ENCODE measurements at regions not wholly inside any gene's neighbourhood (a gene's known extent, or its start where the extent isn't known, plus 50 kb on each side); places are given as distances from the start of the nearest gene placed in this dataset.
"Not testable (repeated sequence)": the region's sequence is repeated elsewhere in the genome, so short reads cannot be mapped to it uniquely, and the experiment has no call there.

DNA sequence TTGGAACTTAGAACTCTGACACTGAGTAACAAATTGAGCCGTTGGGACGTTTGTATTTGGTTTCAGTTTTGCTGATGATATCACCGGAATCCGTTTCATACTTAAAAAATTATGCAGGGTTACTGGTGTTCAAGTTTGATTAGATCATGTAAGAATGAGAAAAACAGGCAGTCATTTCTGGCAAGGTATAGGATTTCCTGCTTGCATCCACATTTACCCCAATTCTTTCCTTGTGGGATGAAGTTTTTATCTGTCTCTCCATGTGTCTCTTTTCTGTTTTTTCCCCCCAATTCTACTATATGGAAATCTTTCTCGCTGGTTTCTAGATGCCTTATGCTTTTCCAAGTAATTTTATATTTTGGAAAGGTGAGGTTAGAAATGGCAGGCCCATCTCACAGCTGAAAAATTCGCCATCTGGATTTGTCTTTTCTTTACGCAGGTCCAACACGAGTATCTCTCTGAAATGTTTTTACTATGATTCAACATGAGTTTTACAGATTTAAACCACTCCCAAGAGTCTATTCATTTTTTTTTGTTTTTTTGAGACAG is 197.9 kb downstream of the SHOX start:
- Histone ChIP-seq H3K4me1 (ENCODE audit: control insufficient read depth, insufficient read depth, low read length) (no peaks in the 10 kb centered on the region), H3K27me3 (ENCODE audit: control insufficient read depth, insufficient read depth) (no peaks in the 10 kb centered on the region), H3K4me3 (ENCODE audit: low read length) (no peak overlapping the region), H3K27ac (ENCODE audit: low read length) (no peak overlapping the region), H3K9me3 (ENCODE audit: control insufficient read depth, low read length) (no peaks in the 10 kb centered on the region)
- ATAC-seq (no peak), DNase-seq (no peak)
- intact Hi-C loops (cut with DNase I) = no loop called here
- 69% methylated on average over 8 of the region's 8 CpGs for WGBS

DNA sequence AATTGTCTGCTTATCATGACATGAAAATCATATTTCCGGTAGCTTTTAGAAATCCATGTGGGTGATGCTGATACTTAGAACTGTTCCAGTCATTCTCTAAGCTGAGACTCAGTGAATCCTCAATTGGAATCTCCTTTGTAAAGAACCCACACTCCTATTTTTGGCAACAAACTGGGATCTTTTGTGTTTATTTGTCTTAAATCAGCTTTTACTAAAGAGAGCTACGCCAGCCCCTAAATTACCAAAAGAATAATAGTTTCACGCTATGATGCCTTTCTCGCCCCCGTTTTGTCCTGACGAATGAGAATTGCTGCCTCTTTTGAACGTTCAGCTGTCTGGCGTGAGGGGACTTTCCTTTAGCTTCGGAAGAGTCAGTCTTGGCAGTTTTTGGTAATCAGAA is 195.9 kb downstream of the SHOX start:
- WGBS = 50% methylated on average over 9 of the region's 9 CpGs
- ATAC-seq (no peak), DNase-seq (no peak)
- Histone ChIP-seq H3K4me1 (ENCODE audit: control insufficient read depth, insufficient read depth, low read length) (no peaks in the 10 kb centered on the region), H3K27ac (ENCODE audit: low read length) (no peak overlapping the region), H3K4me3 (ENCODE audit: low read length) (no peak overlapping the region), H3K27me3 (ENCODE audit: control insufficient read depth, insufficient read depth) (no peaks in the 10 kb centered on the region), H3K9me3 (ENCODE audit: control insufficient read depth, low read length) (no peaks in the 10 kb centered on the region)
- intact Hi-C loops (cut with DNase I) = no loop called here

DNA sequence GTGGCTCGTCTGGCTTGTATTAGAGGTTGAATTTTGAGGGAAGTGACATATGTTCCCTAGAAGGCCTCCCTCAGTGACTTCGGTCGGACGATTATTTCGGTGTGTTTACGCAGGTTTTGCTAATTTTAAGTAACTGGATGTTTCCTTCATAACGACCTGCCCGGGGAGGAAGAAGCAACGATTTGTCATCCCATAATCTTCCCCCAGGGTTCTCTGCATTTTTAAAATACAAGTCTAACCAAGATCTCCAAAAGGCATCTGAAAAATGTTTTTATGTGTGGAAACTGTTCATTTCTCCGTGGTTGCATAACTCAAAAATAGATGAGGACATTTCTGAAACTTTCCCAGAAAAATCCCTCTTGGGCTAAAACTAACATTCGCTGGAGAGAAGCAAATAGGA is 195.4 kb downstream of the SHOX start:
- Histone ChIP-seq H3K27ac (ENCODE audit: low read length) (no peak overlapping the region), H3K4me3 (ENCODE audit: low read length) (no peak overlapping the region), H3K4me1 (ENCODE audit: control insufficient read depth, insufficient read depth, low read length) (no peaks in the 10 kb centered on the region), H3K27me3 (ENCODE audit: control insufficient read depth, insufficient read depth) (no peaks in the 10 kb centered on the region), H3K9me3 (ENCODE audit: control insufficient read depth, low read length) (no peaks in the 10 kb centered on the region)
- WGBS = 72% methylated on average over 11 of the region's 11 CpGs
- DNase-seq (no peak), ATAC-seq (no peak)
- intact Hi-C loops (cut with DNase I) = no loop called here

DNA sequence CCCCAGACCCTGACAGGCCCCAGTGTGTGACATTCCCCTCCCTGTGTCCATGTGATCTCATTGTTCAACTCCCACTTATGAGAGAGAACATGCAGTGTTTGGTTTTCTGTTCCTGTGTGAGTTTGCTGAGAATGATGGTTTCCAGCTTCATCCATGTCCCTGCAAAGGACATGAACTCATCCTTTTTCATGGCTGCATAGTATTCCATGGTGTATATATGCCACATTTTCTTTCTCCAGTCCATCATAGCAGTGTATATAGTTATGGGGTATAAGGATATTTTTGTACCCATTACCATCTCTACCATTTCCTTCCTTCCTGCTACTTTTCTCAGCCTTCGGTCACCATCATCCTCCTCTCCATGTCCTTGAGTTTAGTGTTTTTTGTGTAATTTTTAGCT is 192.5 kb downstream of the SHOX start:
- DNase-seq; H3K9me3 ChIP-seq (ENCODE audit: control insufficient read depth, low read length); H3K27me3 ChIP-seq (ENCODE audit: control insufficient read depth, insufficient read depth); H3K27ac ChIP-seq (ENCODE audit: low read length); ATAC-seq; intact Hi-C loops (cut with DNase I); H3K4me3 ChIP-seq (ENCODE audit: low read length); H3K4me1 ChIP-seq (ENCODE audit: control insufficient read depth, insufficient read depth, low read length): not testable (repeated sequence)
- 95% methylated on average over 1 of the region's 1 CpG for WGBS

DNA sequence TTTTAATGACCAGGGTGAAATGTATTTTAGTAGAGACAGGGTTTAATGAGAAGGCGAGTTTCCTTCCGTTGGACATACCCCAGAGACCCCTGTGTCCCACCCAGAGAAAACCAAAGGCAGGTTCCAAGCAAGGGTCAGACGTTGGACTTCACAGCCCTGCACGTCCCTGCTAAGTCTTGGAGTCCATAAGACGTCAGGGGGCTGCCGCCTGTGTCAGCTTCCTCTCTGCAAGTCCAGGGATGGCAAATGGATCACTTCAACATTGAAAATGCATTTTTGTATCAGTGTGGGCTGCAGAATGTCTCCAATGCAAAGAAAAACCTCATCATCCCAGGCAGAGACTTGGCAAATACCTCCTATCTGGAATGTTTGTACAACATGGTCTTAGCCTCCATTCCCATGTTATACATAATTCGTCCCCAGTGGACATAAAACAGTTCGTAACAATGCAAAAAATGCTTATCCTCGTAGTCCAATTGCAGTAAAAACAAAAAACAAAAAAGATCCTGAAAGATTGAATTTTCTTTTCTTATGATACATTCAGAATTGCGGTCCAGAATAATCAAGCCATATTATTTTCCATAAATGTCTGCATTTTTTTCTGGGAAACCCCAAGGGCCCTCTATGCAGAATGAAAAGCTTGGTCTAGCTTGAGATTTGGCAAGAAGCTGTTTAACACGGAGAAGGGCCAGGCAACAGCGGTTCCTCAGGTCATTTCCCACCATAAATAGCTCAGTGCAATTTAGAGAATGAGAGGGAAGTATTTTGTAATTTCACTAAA is 190.9 kb downstream of the SHOX start:
- Histone ChIP-seq H3K27me3 (ENCODE audit: control insufficient read depth, insufficient read depth) (no peaks in the 10 kb centered on the region), H3K4me3 (ENCODE audit: low read length) (no peak overlapping the region), H3K4me1 (ENCODE audit: control insufficient read depth, insufficient read depth, low read length) (no peaks in the 10 kb centered on the region), H3K27ac (ENCODE audit: low read length) (no peak overlapping the region), H3K9me3 (ENCODE audit: control insufficient read depth, low read length) (no peaks in the 10 kb centered on the region)
- intact Hi-C loops (cut with DNase I) = no loop called here
- no peak for DNase-seq
- no peak for ATAC-seq
- 73% methylated on average over 12 of the region's 12 CpGs for WGBS

DNA sequence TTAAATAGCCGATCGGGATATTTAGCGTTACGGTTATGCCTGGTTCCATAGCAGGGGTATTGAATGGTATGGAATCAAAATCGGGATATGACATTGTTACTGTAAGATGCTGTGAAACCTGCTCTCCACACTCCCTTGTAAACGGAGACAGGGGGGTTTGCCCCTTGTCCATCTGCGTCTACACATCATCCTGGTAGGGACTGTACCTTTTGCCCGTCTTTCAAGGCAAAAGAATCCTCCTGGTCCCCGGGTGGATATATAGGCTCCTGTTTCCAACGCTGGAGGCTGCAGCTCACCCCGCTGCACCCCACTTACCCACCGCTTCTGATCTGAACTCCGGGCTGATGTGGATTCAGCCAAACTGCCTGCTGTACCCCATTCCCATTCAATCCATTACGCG is 189.1 kb downstream of the SHOX start:
- 90% methylated on average over 15 of the region's 15 CpGs for WGBS
- DNase-seq (no peak), ATAC-seq (no peak)
- H3K9me3 ChIP-seq (ENCODE audit: control insufficient read depth, low read length) = no peaks in the 10 kb centered on the region
- intact Hi-C loops (cut with DNase I) = no loop called here
- no peaks in the 10 kb centered on the region for H3K4me1 ChIP-seq (ENCODE audit: control insufficient read depth, insufficient read depth, low read length)
- H3K27ac ChIP-seq (ENCODE audit: low read length) = no peak overlapping the region
- no peaks in the 10 kb centered on the region for H3K27me3 ChIP-seq (ENCODE audit: control insufficient read depth, insufficient read depth)
- H3K4me3 ChIP-seq (ENCODE audit: low read length) = no peak overlapping the region

DNA sequence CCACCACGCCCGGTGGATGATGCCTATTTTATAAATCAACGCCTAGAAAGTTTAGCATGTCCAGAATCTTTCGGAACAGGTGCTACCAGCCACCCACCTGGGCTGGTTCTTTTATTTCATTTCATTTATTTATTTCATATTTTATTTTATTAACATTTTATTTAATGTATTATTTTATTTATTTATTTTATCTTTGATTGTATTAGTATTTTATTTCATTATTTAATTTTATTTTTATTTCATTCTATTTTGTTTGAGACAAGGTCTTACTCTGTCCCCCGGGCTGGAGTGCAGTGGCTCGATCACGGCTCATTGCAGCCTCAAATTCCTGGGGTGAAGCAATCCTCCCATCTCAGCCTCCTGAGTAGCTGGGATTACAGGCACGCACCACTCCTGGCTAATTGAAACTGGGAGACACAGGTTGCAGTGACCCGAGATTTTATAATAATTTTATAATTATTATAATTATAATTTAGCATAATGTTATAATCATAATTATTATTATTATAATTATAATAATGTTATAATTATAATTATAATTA is 187.2 kb downstream of the SHOX start:
- intact Hi-C loops (cut with DNase I) = no loop called here
- ATAC-seq (no peak), DNase-seq (no peak)
- H3K27me3 ChIP-seq (ENCODE audit: control insufficient read depth, insufficient read depth) = no peaks in the 10 kb centered on the region
- no peaks in the 10 kb centered on the region for H3K9me3 ChIP-seq (ENCODE audit: control insufficient read depth, low read length)
- no peak overlapping the region for H3K4me3 ChIP-seq (ENCODE audit: low read length)
- WGBS = 94% methylated on average over 9 of the region's 9 CpGs
- no peaks in the 10 kb centered on the region for H3K4me1 ChIP-seq (ENCODE audit: control insufficient read depth, insufficient read depth, low read length)
- no peak overlapping the region for H3K27ac ChIP-seq (ENCODE audit: low read length)

DNA sequence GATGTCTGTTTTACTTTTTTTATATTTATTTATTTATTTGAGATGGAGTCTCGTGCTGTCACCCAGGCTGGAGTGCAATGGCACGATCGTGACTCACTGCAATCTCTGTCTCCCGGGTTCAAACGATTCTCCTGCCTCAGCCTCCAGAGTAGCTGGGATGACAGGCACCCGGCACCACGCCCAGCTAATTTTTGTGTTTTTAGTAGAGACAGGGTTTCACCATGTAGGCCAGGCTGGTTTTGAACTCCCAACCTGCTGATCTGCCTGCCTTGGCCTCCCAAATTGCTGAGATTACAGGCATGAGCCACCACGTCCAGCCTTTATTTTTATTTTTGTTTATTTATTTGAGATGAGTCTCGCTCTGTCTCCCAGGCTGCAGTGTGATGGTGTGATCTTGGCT is 186.6 kb downstream of the SHOX start:
- H3K27ac ChIP-seq (ENCODE audit: low read length); H3K27me3 ChIP-seq (ENCODE audit: control insufficient read depth, insufficient read depth); H3K4me1 ChIP-seq (ENCODE audit: control insufficient read depth, insufficient read depth, low read length); DNase-seq; intact Hi-C loops (cut with DNase I); ATAC-seq; H3K4me3 ChIP-seq (ENCODE audit: low read length); H3K9me3 ChIP-seq (ENCODE audit: control insufficient read depth, low read length): not testable (repeated sequence)
- 88% methylated on average over 9 of the region's 9 CpGs for WGBS

DNA sequence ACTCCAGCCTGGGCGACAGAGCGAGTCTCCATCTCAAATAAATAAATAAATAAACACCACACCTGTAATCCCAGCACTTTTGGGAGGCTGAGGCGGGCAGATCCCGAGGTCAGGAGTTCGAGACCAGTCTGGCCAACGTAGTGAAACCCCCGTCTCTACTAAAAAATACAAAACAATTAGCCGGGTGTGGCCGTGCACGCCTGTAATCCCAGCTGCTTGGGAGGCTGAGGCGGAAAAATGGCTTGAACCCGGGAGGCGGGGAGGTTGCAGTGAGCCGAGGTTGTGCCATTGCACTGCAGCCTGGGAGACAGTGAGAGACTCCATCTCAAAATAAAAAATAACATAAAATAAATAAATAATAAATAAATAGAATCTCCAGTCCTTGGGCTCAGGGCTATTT is 185.8 kb downstream of the SHOX start:
- H3K9me3 ChIP-seq (ENCODE audit: control insufficient read depth, low read length) = no peaks in the 10 kb centered on the region
- no peaks in the 10 kb centered on the region for H3K27me3 ChIP-seq (ENCODE audit: control insufficient read depth, insufficient read depth)
- WGBS = 92% methylated on average over 14 of the region's 14 CpGs
- ATAC-seq (no peak), DNase-seq (no peak)
- H3K4me1 ChIP-seq (ENCODE audit: control insufficient read depth, insufficient read depth, low read length) = no peaks in the 10 kb centered on the region
- H3K4me3 ChIP-seq (ENCODE audit: low read length) = no peak overlapping the region
- no peak overlapping the region for H3K27ac ChIP-seq (ENCODE audit: low read length)
- intact Hi-C loops (cut with DNase I) = no loop called here

DNA sequence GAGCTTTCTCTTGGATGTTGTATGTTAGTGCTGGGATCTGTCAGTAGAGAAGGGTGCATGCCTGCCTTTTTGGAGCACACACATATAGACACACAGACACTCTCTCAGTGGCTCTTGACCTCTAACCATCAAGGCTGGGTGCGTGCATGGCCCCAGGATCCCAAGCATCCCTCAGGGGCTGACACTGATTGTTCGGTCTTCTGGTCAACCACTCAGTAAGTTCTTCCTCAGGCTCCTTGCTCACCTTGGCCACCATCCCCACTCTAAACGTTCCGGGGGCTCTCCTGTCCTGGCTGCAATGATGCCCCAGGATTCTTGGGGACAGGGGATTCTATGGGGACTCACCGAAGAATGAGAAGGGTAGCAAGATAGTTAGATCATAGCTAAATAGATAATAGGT is 179.6 kb downstream of the SHOX start:
- Histone ChIP-seq H3K4me3 (ENCODE audit: low read length) (no peak overlapping the region), H3K9me3 (ENCODE audit: control insufficient read depth, low read length) (no peaks in the 10 kb centered on the region), H3K27me3 (ENCODE audit: control insufficient read depth, insufficient read depth) (no peaks in the 10 kb centered on the region), H3K27ac (ENCODE audit: low read length) (no peak overlapping the region), H3K4me1 (ENCODE audit: control insufficient read depth, insufficient read depth, low read length) (no peaks in the 10 kb centered on the region)
- DNase-seq = no peak
- WGBS = 85% methylated on average over 5 of the region's 5 CpGs
- intact Hi-C loops (cut with DNase I) = no loop called here
- no peak for ATAC-seq

DNA sequence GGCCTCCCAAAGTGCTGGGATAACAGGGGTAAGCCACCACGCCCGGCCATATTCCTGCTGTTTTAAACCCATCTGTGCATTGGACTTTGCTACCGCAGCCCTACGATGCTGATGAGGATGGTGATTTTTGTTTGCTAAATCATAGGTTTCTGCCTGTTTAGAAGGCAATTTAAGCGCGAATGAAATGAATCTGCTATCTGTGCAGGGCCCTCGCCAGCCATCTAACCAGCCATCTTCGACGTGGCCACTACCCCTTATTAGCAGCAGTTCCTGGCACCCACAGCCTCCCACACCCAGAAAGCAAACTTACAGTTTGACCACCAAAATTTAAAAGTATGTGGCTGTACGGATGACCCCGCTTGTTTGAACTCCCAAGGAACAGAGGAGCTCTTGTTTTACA is 178.5 kb downstream of the SHOX start:
- no peak for ATAC-seq
- WGBS = 88% methylated on average over 11 of the region's 11 CpGs
- DNase-seq = no peak

More for the DNA sequence above, 178.5 kb downstream of the SHOX start:
- intact Hi-C loops (cut with DNase I) = no loop called here
- Histone ChIP-seq H3K4me1 (ENCODE audit: control insufficient read depth, insufficient read depth, low read length) (no peaks in the 10 kb centered on the region), H3K9me3 (ENCODE audit: control insufficient read depth, low read length) (peaks cover 2% of the 10 kb centered on the region), H3K4me3 (ENCODE audit: low read length) (no peak overlapping the region), H3K27me3 (ENCODE audit: control insufficient read depth, insufficient read depth) (no peaks in the 10 kb centered on the region), H3K27ac (ENCODE audit: low read length) (no peak overlapping the region)

All from right cardiac atrium (tissue), 5 donors.